HEK293 (cell line): ENCODE measurements at regions not wholly inside any gene's neighbourhood (a gene's known extent, or its start where the extent isn't known, plus 50 kb on each side); places are given as distances from the start of the nearest gene placed in this dataset.

ENCODE experiments used
- TRIM28 ChIP-seq: IDR thresholded peaks from 2 replicates; pipeline ENCODE4 v1.6.1; 2011; ENCODE audit warnings: low read length, control low read depth, borderline replicate concordance
- YY1 ChIP-seq: fragments of 450-650 bp; formaldehyde crosslinking; IDR thresholded peaks from 2 replicates; pipeline ENCODE4 v1.5.1; 2018; ENCODE audit warnings: missing biosample characterization, missing genetic modification characterization
- ZBTB21 ChIP-seq: fragments of 450-650 bp; formaldehyde crosslinking; IDR thresholded peaks from 2 replicates; pipeline ENCODE4 v1.5.1; 2017; ENCODE audit warnings: missing biosample characterization, missing genetic modification characterization
- ZBTB8A ChIP-seq: fragments of 450-650 bp; formaldehyde crosslinking; IDR thresholded peaks from 2 replicates; pipeline ENCODE4 v1.5.1; 2016; ENCODE audit warnings: missing biosample characterization, missing genetic modification characterization
- ZEB2 ChIP-seq: fragments of 450-650 bp; formaldehyde crosslinking; IDR thresholded peaks from 2 replicates; pipeline ENCODE4 v1.5.1; 2016; ENCODE audit warnings: missing biosample characterization, missing genetic modification characterization
- ZNF121 ChIP-seq: fragments of 450-650 bp; formaldehyde crosslinking; IDR thresholded peaks from 2 replicates; pipeline ENCODE4 v1.5.1; 2016; ENCODE audit warnings: missing biosample characterization, missing genetic modification characterization
- ZNF140 ChIP-seq: fragments of 450-650 bp; formaldehyde crosslinking; IDR thresholded peaks from 2 replicates; pipeline ENCODE4 v1.5.1; 2016; ENCODE audit warnings: missing biosample characterization, missing genetic modification characterization
- ZNF24 ChIP-seq: fragments of 450-650 bp; formaldehyde crosslinking; IDR thresholded peaks from 2 replicates; pipeline ENCODE4 v1.5.1; 2016; ENCODE audit warnings: missing biosample characterization, missing genetic modification characterization
- TF ChIP-seq, protein P1 (sequence below): fragments of 450-650 bp; formaldehyde crosslinking; IDR thresholded peaks from 2 replicates; pipeline ENCODE4 v1.5.1; 2016; ENCODE audit warnings: missing biosample characterization, missing genetic modification characterization
- TF ChIP-seq, protein P2 (sequence below): fragments of 450-650 bp; formaldehyde crosslinking; conservative IDR thresholded peaks from 2 replicates; pipeline ENCODE4 v1.5.1; 2016; ENCODE audit warnings: low read depth, missing biosample characterization, missing genetic modification characterization
- TF ChIP-seq, protein P3 (sequence below): fragments of 450-650 bp; formaldehyde crosslinking; IDR thresholded peaks from 2 replicates; pipeline ENCODE4 v1.5.1; 2016; ENCODE audit warnings: missing biosample characterization, missing genetic modification characterization
- TF ChIP-seq, protein P4 (sequence below): fragments of 450-650 bp; formaldehyde crosslinking; IDR thresholded peaks from 2 replicates; pipeline ENCODE4 v1.5.1; 2016; ENCODE audit warnings: missing biosample characterization, missing genetic modification characterization
- TF ChIP-seq, protein P5 (sequence below): fragments of 450-650 bp; formaldehyde crosslinking; IDR thresholded peaks from 2 replicates; pipeline ENCODE4 v1.5.1; 2016; ENCODE audit warnings: missing biosample characterization, missing genetic modification characterization

DNA sequence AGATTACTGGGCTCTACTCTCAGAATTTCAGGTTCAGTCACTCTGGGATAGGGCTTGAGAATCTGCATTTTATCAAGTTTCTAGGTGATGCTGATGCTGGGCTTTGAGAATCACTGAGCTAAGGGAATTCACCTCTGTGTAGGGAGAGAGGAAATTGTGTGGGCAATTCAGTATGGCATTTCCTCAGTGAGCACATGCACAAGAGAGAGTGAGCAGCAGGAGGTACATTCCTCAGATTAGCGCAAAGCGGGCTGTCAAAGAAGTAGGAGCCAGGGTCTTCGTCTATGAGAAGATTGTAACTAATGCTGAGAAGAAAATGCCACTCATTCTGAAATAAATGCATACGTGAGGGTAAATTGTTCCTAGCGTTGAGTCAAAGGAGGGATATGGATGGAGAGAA is 175.9 kb downstream of the KIF4B start:
- TF ChIP-seq, protein P1, sequence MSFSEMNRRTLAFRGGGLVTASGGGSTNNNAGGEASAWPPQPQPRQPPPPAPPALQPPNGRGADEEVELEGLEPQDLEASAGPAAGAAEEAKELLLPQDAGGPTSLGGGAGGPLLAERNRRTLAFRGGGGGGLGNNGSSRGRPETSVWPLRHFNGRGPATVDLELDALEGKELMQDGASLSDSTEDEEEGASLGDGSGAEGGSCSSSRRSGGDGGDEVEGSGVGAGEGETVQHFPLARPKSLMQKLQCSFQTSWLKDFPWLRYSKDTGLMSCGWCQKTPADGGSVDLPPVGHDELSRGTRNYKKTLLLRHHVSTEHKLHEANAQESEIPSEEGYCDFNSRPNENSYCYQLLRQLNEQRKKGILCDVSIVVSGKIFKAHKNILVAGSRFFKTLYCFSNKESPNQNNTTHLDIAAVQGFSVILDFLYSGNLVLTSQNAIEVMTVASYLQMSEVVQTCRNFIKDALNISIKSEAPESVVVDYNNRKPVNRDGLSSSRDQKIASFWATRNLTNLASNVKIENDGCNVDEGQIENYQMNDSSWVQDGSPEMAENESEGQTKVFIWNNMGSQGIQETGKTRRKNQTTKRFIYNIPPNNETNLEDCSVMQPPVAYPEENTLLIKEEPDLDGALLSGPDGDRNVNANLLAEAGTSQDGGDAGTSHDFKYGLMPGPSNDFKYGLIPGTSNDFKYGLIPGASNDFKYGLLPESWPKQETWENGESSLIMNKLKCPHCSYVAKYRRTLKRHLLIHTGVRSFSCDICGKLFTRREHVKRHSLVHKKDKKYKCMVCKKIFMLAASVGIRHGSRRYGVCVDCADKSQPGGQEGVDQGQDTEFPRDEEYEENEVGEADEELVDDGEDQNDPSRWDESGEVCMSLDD (tag by site-specific recombination), result no peak
- TF ChIP-seq ZNF24 (tag by site-specific recombination) (no peak), TRIM28 (no peak), ZEB2 (tag by site-specific recombination) (no peak), ZNF121 (no peak), ZBTB21 (no peak), ZBTB8A (no peak), YY1 (tag by site-specific recombination) (no peak), ZNF140 (tag by site-specific recombination) (no peak)
- TF ChIP-seq, protein P2, sequence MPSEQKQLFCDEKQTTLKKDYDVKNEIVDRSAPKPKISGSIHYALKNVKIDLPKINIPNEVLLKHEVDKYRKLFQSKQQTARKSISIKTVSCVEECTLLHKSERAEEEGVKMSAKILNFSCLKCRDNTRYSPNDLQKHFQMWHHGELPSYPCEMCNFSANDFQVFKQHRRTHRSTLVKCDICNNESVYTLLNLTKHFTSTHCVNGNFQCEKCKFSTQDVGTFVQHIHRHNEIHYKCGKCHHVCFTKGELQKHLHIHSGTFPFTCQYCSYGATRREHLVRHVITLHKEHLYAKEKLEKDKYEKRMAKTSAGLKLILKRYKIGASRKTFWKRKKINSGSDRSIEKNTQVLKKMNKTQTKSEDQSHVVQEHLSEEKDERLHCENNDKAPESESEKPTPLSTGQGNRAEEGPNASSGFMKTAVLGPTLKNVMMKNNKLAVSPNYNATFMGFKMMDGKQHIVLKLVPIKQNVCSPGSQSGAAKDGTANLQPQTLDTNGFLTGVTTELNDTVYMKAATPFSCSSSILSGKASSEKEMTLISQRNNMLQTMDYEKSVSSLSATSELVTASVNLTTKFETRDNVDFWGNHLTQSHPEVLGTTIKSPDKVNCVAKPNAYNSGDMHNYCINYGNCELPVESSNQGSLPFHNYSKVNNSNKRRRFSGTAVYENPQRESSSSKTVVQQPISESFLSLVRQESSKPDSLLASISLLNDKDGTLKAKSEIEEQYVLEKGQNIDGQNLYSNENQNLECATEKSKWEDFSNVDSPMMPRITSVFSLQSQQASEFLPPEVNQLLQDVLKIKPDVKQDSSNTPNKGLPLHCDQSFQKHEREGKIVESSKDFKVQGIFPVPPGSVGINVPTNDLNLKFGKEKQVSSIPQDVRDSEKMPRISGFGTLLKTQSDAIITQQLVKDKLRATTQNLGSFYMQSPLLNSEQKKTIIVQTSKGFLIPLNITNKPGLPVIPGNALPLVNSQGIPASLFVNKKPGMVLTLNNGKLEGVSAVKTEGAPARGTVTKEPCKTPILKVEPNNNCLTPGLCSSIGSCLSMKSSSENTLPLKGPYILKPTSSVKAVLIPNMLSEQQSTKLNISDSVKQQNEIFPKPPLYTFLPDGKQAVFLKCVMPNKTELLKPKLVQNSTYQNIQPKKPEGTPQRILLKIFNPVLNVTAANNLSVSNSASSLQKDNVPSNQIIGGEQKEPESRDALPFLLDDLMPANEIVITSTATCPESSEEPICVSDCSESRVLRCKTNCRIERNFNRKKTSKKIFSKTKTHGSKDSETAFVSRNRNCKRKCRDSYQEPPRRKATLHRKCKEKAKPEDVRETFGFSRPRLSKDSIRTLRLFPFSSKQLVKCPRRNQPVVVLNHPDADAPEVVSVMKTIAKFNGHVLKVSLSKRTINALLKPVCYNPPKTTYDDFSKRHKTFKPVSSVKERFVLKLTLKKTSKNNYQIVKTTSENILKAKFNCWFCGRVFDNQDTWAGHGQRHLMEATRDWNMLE (tag by site-specific recombination), result no peak
- TF ChIP-seq, protein P3, sequence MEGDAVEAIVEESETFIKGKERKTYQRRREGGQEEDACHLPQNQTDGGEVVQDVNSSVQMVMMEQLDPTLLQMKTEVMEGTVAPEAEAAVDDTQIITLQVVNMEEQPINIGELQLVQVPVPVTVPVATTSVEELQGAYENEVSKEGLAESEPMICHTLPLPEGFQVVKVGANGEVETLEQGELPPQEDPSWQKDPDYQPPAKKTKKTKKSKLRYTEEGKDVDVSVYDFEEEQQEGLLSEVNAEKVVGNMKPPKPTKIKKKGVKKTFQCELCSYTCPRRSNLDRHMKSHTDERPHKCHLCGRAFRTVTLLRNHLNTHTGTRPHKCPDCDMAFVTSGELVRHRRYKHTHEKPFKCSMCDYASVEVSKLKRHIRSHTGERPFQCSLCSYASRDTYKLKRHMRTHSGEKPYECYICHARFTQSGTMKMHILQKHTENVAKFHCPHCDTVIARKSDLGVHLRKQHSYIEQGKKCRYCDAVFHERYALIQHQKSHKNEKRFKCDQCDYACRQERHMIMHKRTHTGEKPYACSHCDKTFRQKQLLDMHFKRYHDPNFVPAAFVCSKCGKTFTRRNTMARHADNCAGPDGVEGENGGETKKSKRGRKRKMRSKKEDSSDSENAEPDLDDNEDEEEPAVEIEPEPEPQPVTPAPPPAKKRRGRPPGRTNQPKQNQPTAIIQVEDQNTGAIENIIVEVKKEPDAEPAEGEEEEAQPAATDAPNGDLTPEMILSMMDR (tag by site-specific recombination), result no peak
- TF ChIP-seq, protein P4, sequence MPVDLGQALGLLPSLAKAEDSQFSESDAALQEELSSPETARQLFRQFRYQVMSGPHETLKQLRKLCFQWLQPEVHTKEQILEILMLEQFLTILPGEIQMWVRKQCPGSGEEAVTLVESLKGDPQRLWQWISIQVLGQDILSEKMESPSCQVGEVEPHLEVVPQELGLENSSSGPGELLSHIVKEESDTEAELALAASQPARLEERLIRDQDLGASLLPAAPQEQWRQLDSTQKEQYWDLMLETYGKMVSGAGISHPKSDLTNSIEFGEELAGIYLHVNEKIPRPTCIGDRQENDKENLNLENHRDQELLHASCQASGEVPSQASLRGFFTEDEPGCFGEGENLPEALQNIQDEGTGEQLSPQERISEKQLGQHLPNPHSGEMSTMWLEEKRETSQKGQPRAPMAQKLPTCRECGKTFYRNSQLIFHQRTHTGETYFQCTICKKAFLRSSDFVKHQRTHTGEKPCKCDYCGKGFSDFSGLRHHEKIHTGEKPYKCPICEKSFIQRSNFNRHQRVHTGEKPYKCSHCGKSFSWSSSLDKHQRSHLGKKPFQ, result no peak
- TF ChIP-seq, protein P5, sequence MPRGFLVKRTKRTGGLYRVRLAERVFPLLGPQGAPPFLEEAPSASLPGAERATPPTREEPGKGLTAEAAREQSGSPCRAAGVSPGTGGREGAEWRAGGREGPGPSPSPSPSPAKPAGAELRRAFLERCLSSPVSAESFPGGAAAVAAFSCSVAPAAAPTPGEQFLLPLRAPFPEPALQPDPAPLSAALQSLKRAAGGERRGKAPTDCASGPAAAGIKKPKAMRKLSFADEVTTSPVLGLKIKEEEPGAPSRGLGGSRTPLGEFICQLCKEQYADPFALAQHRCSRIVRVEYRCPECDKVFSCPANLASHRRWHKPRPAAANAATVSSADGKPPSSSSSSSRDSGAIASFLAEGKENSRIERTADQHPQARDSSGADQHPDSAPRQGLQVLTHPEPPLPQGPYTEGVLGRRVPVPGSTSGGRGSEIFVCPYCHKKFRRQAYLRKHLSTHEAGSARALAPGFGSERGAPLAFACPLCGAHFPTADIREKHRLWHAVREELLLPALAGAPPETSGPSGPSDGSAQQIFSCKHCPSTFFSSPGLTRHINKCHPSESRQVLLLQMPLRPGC (tag by site-specific recombination), result no peak
